Neural cell (in vitro differentiated cells): ENCODE measurements at regions not wholly inside any gene's neighbourhood (a gene's known extent, or its start where the extent isn't known, plus 50 kb on each side); places are given as distances from the start of the nearest gene placed in this dataset.

Source experiments
- H2AFZ ChIP-seq: fragments of 200-600, 300-800 bp; sonication (generic), shearing (Covaris generic); 2 replicates; pipeline ENCODE4 v1.6.0; 2014; ENCODE audit warnings: low read depth, mild to moderate bottlenecking, antibody characterized with exemption, low read length, moderate library complexity
- H3F3A ChIP-seq: fragments of 200-600 bp; shearing (Covaris generic); 2 replicates; pipeline ENCODE4 v1.6.1; 2016; ENCODE audit warnings: mild to moderate bottlenecking, moderate library complexity, mixed read lengths, antibody characterized with exemption, low read length; ENCODE audit not compliant: insufficient read depth, poor library complexity, severe bottlenecking
- H3K27ac ChIP-seq: fragments of 200-600, 300-800 bp; sonication (generic), shearing (Covaris generic); 2 replicates; pipeline ENCODE4 v1.5.1; 2014; ENCODE audit warnings: mild to moderate bottlenecking, low read length, moderate library complexity
- H3K27me3 ChIP-seq: fragments of 300-800, 200-600 bp; sonication (generic), shearing (Covaris generic); 2 replicates; pipeline ENCODE4 v1.6.0; 2014; ENCODE audit warnings: mild to moderate bottlenecking, low read depth, low read length, moderate library complexity; ENCODE audit not compliant: insufficient read depth
- H3K36me3 ChIP-seq: fragments of 300-800, 200-600 bp; sonication (generic), shearing (Covaris generic); 2 replicates; pipeline ENCODE4 v1.5.1; 2014; ENCODE audit warnings: mild to moderate bottlenecking, antibody characterized with exemption, low read length, moderate library complexity; ENCODE audit not compliant: insufficient read depth
- H3K4me2 ChIP-seq: fragments of 300-800, 200-600 bp; sonication (generic), shearing (Covaris generic); 2 replicates; pipeline ENCODE4 v1.6.0; 2014; ENCODE audit warnings: mild to moderate bottlenecking, low read length
- H3K4me3 ChIP-seq: fragments of 300-800, 200-600 bp; sonication (generic), shearing (Covaris generic); 2 replicates; pipeline ENCODE4 v1.5.1; 2014; ENCODE audit warnings: mild to moderate bottlenecking, low read length, moderate library complexity
- H3K79me2 ChIP-seq: fragments of 200-600 bp; shearing (Covaris generic); replicated peaks from 2 replicates; pipeline ENCODE4 v1.6.0; 2014; ENCODE audit warnings: mild to moderate bottlenecking, low read length, moderate library complexity; ENCODE audit not compliant: insufficient read depth
- H3K9ac ChIP-seq: fragments of 300-800, 200-600 bp; sonication (generic), shearing (Covaris generic); 2 replicates; pipeline ENCODE4 v1.6.1; 2016; ENCODE audit warnings: mild to moderate bottlenecking, low read length, mixed read lengths
- H3K9me2 ChIP-seq: fragments of 200-600 bp; shearing (Covaris generic); 2 replicates; pipeline ENCODE4 v1.6.1; 2016; ENCODE audit warnings: mild to moderate bottlenecking, low read length, mixed read lengths; ENCODE audit not compliant: insufficient read depth
- H3K9me3 ChIP-seq: fragments of 200-600, 300-800 bp; sonication (generic), shearing (Covaris generic); 2 replicates; pipeline ENCODE4 v1.6.1; 2016; ENCODE audit warnings: mild to moderate bottlenecking, mixed run types, low read length, moderate library complexity, mixed read lengths
- H4K20me1 ChIP-seq: fragments of 200-600 bp; shearing (Covaris generic); 2 replicates; pipeline ENCODE4 v1.6.1; 2016; ENCODE audit warnings: mild to moderate bottlenecking, mixed run types; ENCODE audit not compliant: insufficient read depth
- CTCF ChIP-seq: fragments of 450-650 bp; IDR thresholded peaks from 2 replicates; pipeline ENCODE4 v1.5.1; 2014; ENCODE audit warnings: antibody characterized with exemption, mild to moderate bottlenecking, moderate library complexity; ENCODE audit not compliant: poor library complexity, severe bottlenecking
- EP300 ChIP-seq: fragments of 450-650 bp; conservative IDR thresholded peaks from 2 replicates; pipeline ENCODE4 v1.6.1; 2014; ENCODE audit warnings: antibody characterized with exemption, mild to moderate bottlenecking, moderate library complexity; ENCODE audit not compliant: poor library complexity, severe bottlenecking
- EZH2 ChIP-seq: fragments of 200-600, 300-800 bp; shearing (Covaris generic), sonication (generic); IDR thresholded peaks from 2 replicates; pipeline ENCODE4 v1.6.1; 2014; ENCODE audit warnings: antibody characterized with exemption, low read length, borderline replicate concordance, mild to moderate bottlenecking; ENCODE audit not compliant: insufficient read depth, poor library complexity, severe bottlenecking
- MXI1 ChIP-seq: fragments of 450-650 bp; conservative IDR thresholded peaks from 2 replicates; pipeline ENCODE4 v1.6.1; 2014; ENCODE audit warnings: antibody characterized with exemption, mild to moderate bottlenecking; ENCODE audit not compliant: poor library complexity, severe bottlenecking
- POLR2AphosphoS5 ChIP-seq: IDR thresholded peaks from 2 replicates; pipeline ENCODE4 v1.6.1; 2012
- RAD21 ChIP-seq: fragments of 450-650 bp; conservative IDR thresholded peaks from 2 replicates; pipeline ENCODE4 v1.6.1; 2014; ENCODE audit warnings: antibody characterized with exemption, mild to moderate bottlenecking, moderate library complexity
- REST ChIP-seq: IDR thresholded peaks from 2 replicates; pipeline ENCODE4 v1.6.1; 2012; ENCODE audit warnings: borderline replicate concordance
- SMC3 ChIP-seq: fragments of 450-650 bp; conservative IDR thresholded peaks from 2 replicates; pipeline ENCODE4 v1.6.1; 2014; ENCODE audit warnings: antibody characterized with exemption, mild to moderate bottlenecking, moderate library complexity; ENCODE audit not compliant: poor library complexity
- TAF1 ChIP-seq: IDR thresholded peaks from 2 replicates; pipeline ENCODE4 v1.6.1; 2012; ENCODE audit warnings: low read depth

GRCh38 chr12:82055391-82055790 is 296.2 kb upstream of the PPFIA2 start:
- H3K27me3 ChIP-seq = no peaks in the 10 kb centered on the region
- no peak for TF ChIP-seq EZH2
- no peak for TF ChIP-seq SMC3
- TF ChIP-seq TAF1 = no peak
- TF ChIP-seq RAD21 = no peak
- no peaks in the 10 kb centered on the region for H4K20me1 ChIP-seq
- H3K27ac ChIP-seq = no peak overlapping the region
- H3K79me2 ChIP-seq = no peaks in the 10 kb centered on the region
- no peaks in the 10 kb centered on the region for H3K9me2 ChIP-seq
- no peaks in the 10 kb centered on the region for H3K9me3 ChIP-seq
- no peak overlapping the region for H3K4me2 ChIP-seq
- no peak overlapping the region for H2AFZ ChIP-seq
- no peaks in the 10 kb centered on the region for H3F3A ChIP-seq
- no peaks in the 10 kb centered on the region for H3K36me3 ChIP-seq
- H3K9ac ChIP-seq = no peak overlapping the region
- H3K4me3 ChIP-seq = no peak overlapping the region

- TF ChIP-seq POLR2AphosphoS5 = no peak
- TF ChIP-seq EP300 = no peak
- no peak for TF ChIP-seq TAF1
- Histone ChIP-seq H3K4me3 (no peak overlapping the region), H3K9me2 (no peaks in the 10 kb centered on the region), H3K36me3 (no peaks in the 10 kb centered on the region), H3K27ac (no peak overlapping the region), H3K4me2 (no peak overlapping the region), H2AFZ (no peak overlapping the region), H3K9me3 (no peaks in the 10 kb centered on the region), H3K79me2 (no peaks in the 10 kb centered on the region), H3K27me3 (no peaks in the 10 kb centered on the region), H3K9ac (no peak overlapping the region), H4K20me1 (no peaks in the 10 kb centered on the region), H3F3A (no peaks in the 10 kb centered on the region)
These were observed 295.4 kb upstream of the PPFIA2 start for GRCh38 chr12:82054566-82054965.

GRCh38 chr12:82047446-82047845 is 288.3 kb upstream of the PPFIA2 start:
- no peak overlapping the region for H3K9ac ChIP-seq
- H3K9me3 ChIP-seq = no peaks in the 10 kb centered on the region
- no peak overlapping the region for H3K4me3 ChIP-seq
- no peak overlapping the region for H3K27ac ChIP-seq
- H3K79me2 ChIP-seq = no peaks in the 10 kb centered on the region
- no peaks in the 10 kb centered on the region for H3F3A ChIP-seq
- no peak overlapping the region for H2AFZ ChIP-seq
- no peaks in the 10 kb centered on the region for H3K27me3 ChIP-seq
- H3K36me3 ChIP-seq = no peaks in the 10 kb centered on the region
- TF ChIP-seq EZH2 = no peak
- TF ChIP-seq TAF1 = no peak
- no peak for TF ChIP-seq EP300
- no peak for TF ChIP-seq CTCF
- no peak for TF ChIP-seq REST
- no peak for TF ChIP-seq MXI1
- TF ChIP-seq SMC3 = no peak
- no peak for TF ChIP-seq POLR2AphosphoS5
- TF ChIP-seq RAD21 = no peak
- H3K4me2 ChIP-seq = no peak overlapping the region
- no peaks in the 10 kb centered on the region for H3K9me2 ChIP-seq
- no peaks in the 10 kb centered on the region for H4K20me1 ChIP-seq
